Trophoblast cell (in vitro differentiated cells and primary cell): ENCODE measurements at regions not wholly inside any gene's neighbourhood (a gene's known extent, or its start where the extent isn't known, plus 50 kb on each side); places are given as distances from the start of the nearest gene placed in this dataset.

Experiments used
- DNase-seq, 2 donors: peaks; one replicate each; pipeline ENCODE4 v3.0.0-alpha.2; 2016
- H2AFZ ChIP-seq: 2 replicates; pipeline ENCODE4 v1.6.1; 2013; ENCODE audit warnings: low read length, moderate library complexity, mild to moderate bottlenecking; ENCODE audit not compliant: insufficient read depth, poor library complexity
- H2AK5ac ChIP-seq: 2 replicates; pipeline ENCODE4 v1.6.1; 2013; ENCODE audit warnings: mild to moderate bottlenecking, low read length
- H2BK120ac ChIP-seq: 2 replicates; pipeline ENCODE4 v1.6.1; 2013; ENCODE audit warnings: low read length, mild to moderate bottlenecking, moderate library complexity; ENCODE audit not compliant: insufficient read depth, poor library complexity
- H2BK12ac ChIP-seq: 2 replicates; pipeline ENCODE4 v1.6.1; 2013; ENCODE audit warnings: mild to moderate bottlenecking, low read length, moderate library complexity
- H2BK5ac ChIP-seq: 2 replicates; pipeline ENCODE4 v1.6.1; 2013; ENCODE audit warnings: low read length, low read depth, moderate library complexity, mild to moderate bottlenecking; ENCODE audit not compliant: poor library complexity
- H3K14ac ChIP-seq: 2 replicates; pipeline ENCODE4 v1.6.1; 2013; ENCODE audit warnings: mild to moderate bottlenecking, low read length
- H3K18ac ChIP-seq: 2 replicates; pipeline ENCODE4 v1.6.1; 2013; ENCODE audit warnings: mild to moderate bottlenecking, low read length
- H3K23ac ChIP-seq: 2 replicates; pipeline ENCODE4 v1.6.1; 2013; ENCODE audit warnings: low read length
- H3K27ac ChIP-seq: 2 replicates; pipeline ENCODE4 v1.5.1; 2013; ENCODE audit warnings: low read depth, mild to moderate bottlenecking, inconsistent platforms, low read length, moderate library complexity
- H3K27me3 ChIP-seq: 2 replicates; pipeline ENCODE4 v1.6.1; 2013; ENCODE audit warnings: inconsistent platforms, mild to moderate bottlenecking, low read length, moderate library complexity; ENCODE audit not compliant: insufficient read depth
- H3K36me3 ChIP-seq, 2 experiments: 1 replicate in 1 of 2; 2 replicates in 1 of 2; pipeline ENCODE4 v1.6.1; 2013; ENCODE audit warnings: low read length in 2 of 2, mild to moderate bottlenecking in 2 of 2, moderate library complexity in 1 of 2; ENCODE audit not compliant: insufficient read depth in 2 of 2, control insufficient read depth in 1 of 2
- H3K4ac ChIP-seq: 2 replicates; pipeline ENCODE4 v1.6.1; 2013; ENCODE audit warnings: low read depth, mild to moderate bottlenecking, low read length, moderate library complexity
- H3K4me1 ChIP-seq, 2 experiments: 1 replicate in 1 of 2; 2 replicates in 1 of 2; pipeline ENCODE4 v1.6.1; 2013; ENCODE audit warnings: low read length in 2 of 2, mild to moderate bottlenecking in 2 of 2, moderate library complexity in 1 of 2; ENCODE audit not compliant: insufficient read depth in 2 of 2, control insufficient read depth in 1 of 2
- H3K4me2 ChIP-seq: 2 replicates; pipeline ENCODE4 v1.6.1; 2013; ENCODE audit warnings: inconsistent platforms, mild to moderate bottlenecking, low read length, moderate library complexity
- H3K4me3 ChIP-seq: 2 replicates; pipeline ENCODE4 v1.5.1; 2013; ENCODE audit warnings: mild to moderate bottlenecking, low read depth, low read length, inconsistent platforms
- H3K79me1 ChIP-seq: one replicate; pipeline ENCODE4 v1.6.1; 2013; ENCODE audit warnings: low read length
- H3K79me2 ChIP-seq: 2 replicates; pipeline ENCODE4 v1.6.1; 2013; ENCODE audit warnings: low read length, mild to moderate bottlenecking; ENCODE audit not compliant: control insufficient read depth, insufficient read depth, poor library complexity
- H3K9ac ChIP-seq: 2 replicates; pipeline ENCODE4 v1.6.1; 2013; ENCODE audit warnings: mild to moderate bottlenecking, low read length
- H3K9me3 ChIP-seq: 2 replicates; pipeline ENCODE4 v1.6.1; 2013; ENCODE audit warnings: low read depth, mild to moderate bottlenecking, control low read depth, inconsistent platforms, low read length; ENCODE audit not compliant: insufficient read depth
- H4K12ac ChIP-seq: 2 replicates; pipeline ENCODE4 v1.6.1; 2013; ENCODE audit warnings: low read depth, mild to moderate bottlenecking, low read length, moderate library complexity
- H4K8ac ChIP-seq: 2 replicates; pipeline ENCODE4 v1.6.1; 2013; ENCODE audit warnings: low read depth, mild to moderate bottlenecking, low read length, moderate library complexity
- H4K91ac ChIP-seq: one replicate; pipeline ENCODE4 v1.6.1; 2013; ENCODE audit warnings: low read depth, mild to moderate bottlenecking, low read length, moderate library complexity
- whole genome bisulfite sequencing: extraction: QIAGEN DNeasy Blood & Tissue Kit; methylation state at CpG from one replicate; pipeline ENCODE4 v1.1.7; 2013; ENCODE audit warnings: missing lambda C conversion rate; ENCODE audit not compliant: insufficient read length, insufficient coverage; ENCODE audit errors: extremely low coverage; 5-methylcytosine and 5-hydroxymethylcytosine counted together

GRCh38 chr2:11976073-11976472 lies 229.6 kb downstream of the LPIN1 start:
- Histone ChIP-seq H3K9ac (no peak overlapping the region), H3K23ac (no peak overlapping the region), H2BK12ac (no peak overlapping the region), H3K4me1 (no peaks in the 10 kb centered on the region), H3K27ac (no peak overlapping the region), H3K18ac (no peak overlapping the region), H2AK5ac (no peak overlapping the region), H3K4ac (no peak overlapping the region), H2AFZ (no peak overlapping the region), H3K27me3 (no peaks in the 10 kb centered on the region), H4K91ac (no peak overlapping the region), H3K14ac (no peak overlapping the region), H4K8ac (no peak overlapping the region), H3K79me2 (no peaks in the 10 kb centered on the region), H2BK5ac (no peak overlapping the region), H3K36me3 (no peaks in the 10 kb centered on the region), H4K12ac (no peak overlapping the region), H3K79me1 (no peaks in the 10 kb centered on the region), H3K4me2 (no peak overlapping the region), H3K4me3 (no peak overlapping the region), H3K9me3 (no peaks in the 10 kb centered on the region), H2BK120ac (no peak overlapping the region)
- no peak for DNase-seq

GRCh38 chr2:11977766-11978524 lies 231.5 kb downstream of the LPIN1 start:
- H4K8ac ChIP-seq: no peak overlapping the region
- no peaks in the 10 kb centered on the region for H3K79me2 ChIP-seq
- no peaks in the 10 kb centered on the region for H3K9me3 ChIP-seq
- no CpG with 5 or more reads among the region's 8 CpGs for WGBS
- no peak overlapping the region for H3K27ac ChIP-seq
- no peak overlapping the region for H3K18ac ChIP-seq
- no peak overlapping the region for H4K12ac ChIP-seq
- H2AK5ac ChIP-seq: no peak overlapping the region
- no peak overlapping the region for H4K91ac ChIP-seq
- no peak overlapping the region for H3K14ac ChIP-seq
- no peak overlapping the region for H3K4ac ChIP-seq
- H2BK12ac ChIP-seq: no peak overlapping the region
- no peaks in the 10 kb centered on the region for H3K27me3 ChIP-seq
- no peaks in the 10 kb centered on the region for H3K4me1 ChIP-seq
- no peaks in the 10 kb centered on the region for H3K36me3 ChIP-seq
- no peak overlapping the region for H3K4me3 ChIP-seq
- H2BK120ac ChIP-seq: no peak overlapping the region
- H3K4me2 ChIP-seq: no peak overlapping the region
- no peak for DNase-seq
- no peak overlapping the region for H2AFZ ChIP-seq
- no peaks in the 10 kb centered on the region for H3K79me1 ChIP-seq
- no peak overlapping the region for H3K9ac ChIP-seq
- H2BK5ac ChIP-seq: no peak overlapping the region
- H3K23ac ChIP-seq: no peak overlapping the region

- Histone ChIP-seq H2AFZ (no peak overlapping the region), H3K23ac (no peak overlapping the region), H3K14ac (no peak overlapping the region), H3K4ac (no peak overlapping the region), H3K4me3 (no peak overlapping the region), H2BK12ac (no peak overlapping the region), H3K4me2 (no peak overlapping the region), H3K4me1 (no peaks in the 10 kb centered on the region), H3K79me2 (no peaks in the 10 kb centered on the region), H4K12ac (no peak overlapping the region), H2BK120ac (no peak overlapping the region), H3K9me3 (peaks cover 3% of the 10 kb centered on the region), H3K18ac (no peak overlapping the region), H3K27ac (no peak overlapping the region), H3K36me3 (no peaks in the 10 kb centered on the region), H4K8ac (no peak overlapping the region), H3K27me3 (no peaks in the 10 kb centered on the region), H2BK5ac (no peak overlapping the region), H2AK5ac (no peak overlapping the region), H4K91ac (no peak overlapping the region), H3K79me1 (no peaks in the 10 kb centered on the region), H3K9ac (no peak overlapping the region)
- DNase-seq: no peak
- no CpG with 5 or more reads among the region's 9 CpGs for WGBS
Observed at GRCh38 chr2:11980809-11981208, 234.4 kb downstream of the LPIN1 start.

- no peaks in the 10 kb centered on the region for H3K27me3 ChIP-seq
- no peak overlapping the region for H4K12ac ChIP-seq
- H4K8ac ChIP-seq: no peak overlapping the region
- H3K36me3 ChIP-seq: no peaks in the 10 kb centered on the region
- no peak overlapping the region for H3K4me3 ChIP-seq
- no peak overlapping the region for H3K23ac ChIP-seq
- H3K27ac ChIP-seq: no peak overlapping the region
- no peaks in the 10 kb centered on the region for H3K79me1 ChIP-seq
- H3K9me3 ChIP-seq: peaks cover 3% of the 10 kb centered on the region
- no peak overlapping the region for H3K14ac ChIP-seq
- no peak overlapping the region for H3K4ac ChIP-seq
- no peak overlapping the region for H4K91ac ChIP-seq
- no peak overlapping the region for H3K9ac ChIP-seq
- H2BK5ac ChIP-seq: no peak overlapping the region
- H2AK5ac ChIP-seq: no peak overlapping the region
- H3K4me2 ChIP-seq: no peak overlapping the region
- DNase-seq: no peak
- no peak overlapping the region for H2BK120ac ChIP-seq
- peaks cover 0 to 2% of the 10 kb centered on the region in 2 experiments for H3K4me1 ChIP-seq
- H2AFZ ChIP-seq: no peak overlapping the region
- H3K18ac ChIP-seq: no peak overlapping the region
- no CpG with 5 or more reads among the region's 4 CpGs for WGBS
- no peak overlapping the region for H2BK12ac ChIP-seq
- H3K79me2 ChIP-seq: no peaks in the 10 kb centered on the region
Observed at GRCh38 chr2:11983401-11983800, 237.0 kb downstream of the LPIN1 start.
